Hepatic stellate cell (primary cell): ENCODE measurements at regions not wholly inside any gene's neighbourhood (a gene's known extent, or its start where the extent isn't known, plus 50 kb on each side); places are given as distances from the start of the nearest gene placed in this dataset.

ENCODE experiments used
- DNase-seq: peaks from one replicate; pipeline ENCODE4 v3.0.0; 2011; ENCODE audit warnings: low spot score

DNA sequence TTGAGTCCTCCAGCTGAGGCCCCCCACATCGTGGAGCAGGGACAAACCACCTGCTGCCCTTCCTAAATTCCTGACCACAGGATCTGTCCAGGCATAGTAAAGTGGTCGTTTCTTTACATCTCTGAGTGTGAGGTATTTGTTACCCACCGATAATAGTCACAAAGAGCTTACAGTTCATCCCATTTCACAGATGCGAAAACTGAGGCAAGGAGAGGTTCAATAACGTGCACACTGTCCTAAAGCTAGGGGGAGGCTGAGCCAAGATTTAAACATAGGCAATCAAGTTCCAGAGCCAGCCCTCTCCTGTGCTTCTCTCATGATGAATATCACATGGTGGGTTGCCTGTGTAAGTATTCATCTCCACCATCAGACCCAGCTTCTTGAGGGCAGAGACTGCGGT is 135.4 kb downstream of the CCT6B start:
- DNase-seq, result no peak

DNA sequence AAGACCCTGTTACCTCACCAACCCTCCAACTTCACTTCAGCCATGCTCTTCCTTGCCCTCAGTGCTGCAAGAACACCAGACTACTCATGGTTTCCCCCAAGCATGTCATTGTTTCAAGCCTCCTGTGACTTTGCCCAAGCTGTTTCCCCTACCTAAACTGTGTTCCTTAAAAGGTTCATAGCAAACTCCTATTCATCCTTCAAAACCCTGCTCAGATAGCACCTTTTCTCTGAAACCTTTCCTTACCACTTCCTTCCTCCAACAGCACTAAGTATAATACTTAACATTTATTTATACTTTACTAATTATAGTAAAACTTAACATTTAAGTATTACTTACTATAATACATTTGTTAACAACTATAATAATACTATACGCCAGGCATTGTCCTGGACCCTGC is 136.2 kb downstream of the CCT6B start:
- no peak for DNase-seq

DNA sequence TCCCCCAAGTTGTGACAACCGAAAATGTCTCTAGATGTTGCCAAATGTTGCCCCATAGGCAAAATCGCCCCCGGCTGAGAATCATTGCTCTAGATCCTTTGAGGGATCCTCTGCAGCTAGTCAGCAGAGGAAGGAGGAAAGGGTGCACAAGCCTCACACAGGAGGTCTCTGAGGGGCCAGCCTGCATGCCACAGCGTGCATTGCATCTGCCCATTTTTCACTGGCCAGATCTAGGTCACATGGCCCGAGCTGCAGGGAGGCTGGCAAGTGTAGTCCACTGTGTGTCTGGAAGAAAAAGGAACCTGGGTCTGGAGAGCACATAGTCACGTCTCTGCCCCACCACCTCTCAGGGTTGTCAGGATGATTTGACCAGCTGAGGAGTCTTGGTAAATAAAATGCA is 138.2 kb downstream of the CCT6B start:
- no peak for DNase-seq

DNA sequence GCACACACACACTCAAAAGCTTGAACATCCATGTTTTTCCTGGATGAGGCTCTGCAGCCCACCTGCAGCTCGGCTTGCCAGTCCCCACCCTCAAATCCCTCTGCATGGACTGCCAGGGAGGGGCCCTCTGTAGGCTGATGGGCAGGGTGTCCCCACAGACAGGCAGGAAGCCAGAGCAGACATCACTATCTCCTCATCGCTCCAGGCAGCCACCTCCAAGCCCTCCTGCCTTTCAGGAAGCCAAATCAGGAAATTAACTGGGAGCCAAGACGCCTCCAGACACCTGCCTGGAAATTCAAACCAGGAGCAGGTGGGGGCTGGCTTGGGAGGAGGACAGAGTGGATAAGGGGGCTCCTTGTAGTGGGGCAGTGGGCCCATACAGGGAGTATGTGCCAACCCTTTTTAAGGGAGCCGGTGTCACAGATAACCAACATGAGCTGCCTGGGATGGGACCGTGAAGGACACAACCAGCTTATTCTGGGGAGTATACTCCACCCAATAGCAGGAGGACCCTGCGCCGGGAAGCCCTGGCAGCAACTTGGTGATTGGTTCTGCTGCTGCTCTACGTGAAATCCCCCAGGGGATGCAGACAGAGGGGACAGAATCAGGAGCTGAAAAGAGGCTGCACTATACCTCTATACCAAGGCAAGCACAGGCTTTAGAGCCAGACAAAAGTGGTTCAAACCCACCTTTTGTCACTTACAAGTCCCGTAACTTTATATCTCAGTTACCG is 139.1 kb downstream of the CCT6B start:
- DNase-seq, result no peak

DNA sequence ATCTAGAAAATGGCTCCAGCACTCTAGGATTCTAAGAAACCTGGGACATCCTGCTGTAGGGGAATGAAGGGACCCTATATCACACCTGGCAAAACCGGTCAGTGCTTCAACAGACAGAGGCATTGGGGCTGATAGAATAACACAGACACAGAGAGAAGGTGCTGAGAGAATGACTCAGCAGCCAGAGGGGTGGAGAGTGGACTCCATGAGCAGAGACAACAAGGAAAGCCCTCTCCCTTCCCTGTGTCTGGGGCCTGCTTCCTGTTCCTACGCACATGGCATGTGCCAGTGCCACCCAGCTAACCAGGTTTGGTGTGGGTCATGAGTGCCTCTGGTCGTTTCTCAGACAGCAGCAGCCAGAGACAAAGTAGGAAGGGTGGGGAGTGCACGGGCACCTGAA is 140.3 kb downstream of the CCT6B start:
- no peak for DNase-seq

- DNase-seq, result no peak
Observed at GRCh38 chr17:34820248-34820801, 140.9 kb downstream of the CCT6B start.

DNA sequence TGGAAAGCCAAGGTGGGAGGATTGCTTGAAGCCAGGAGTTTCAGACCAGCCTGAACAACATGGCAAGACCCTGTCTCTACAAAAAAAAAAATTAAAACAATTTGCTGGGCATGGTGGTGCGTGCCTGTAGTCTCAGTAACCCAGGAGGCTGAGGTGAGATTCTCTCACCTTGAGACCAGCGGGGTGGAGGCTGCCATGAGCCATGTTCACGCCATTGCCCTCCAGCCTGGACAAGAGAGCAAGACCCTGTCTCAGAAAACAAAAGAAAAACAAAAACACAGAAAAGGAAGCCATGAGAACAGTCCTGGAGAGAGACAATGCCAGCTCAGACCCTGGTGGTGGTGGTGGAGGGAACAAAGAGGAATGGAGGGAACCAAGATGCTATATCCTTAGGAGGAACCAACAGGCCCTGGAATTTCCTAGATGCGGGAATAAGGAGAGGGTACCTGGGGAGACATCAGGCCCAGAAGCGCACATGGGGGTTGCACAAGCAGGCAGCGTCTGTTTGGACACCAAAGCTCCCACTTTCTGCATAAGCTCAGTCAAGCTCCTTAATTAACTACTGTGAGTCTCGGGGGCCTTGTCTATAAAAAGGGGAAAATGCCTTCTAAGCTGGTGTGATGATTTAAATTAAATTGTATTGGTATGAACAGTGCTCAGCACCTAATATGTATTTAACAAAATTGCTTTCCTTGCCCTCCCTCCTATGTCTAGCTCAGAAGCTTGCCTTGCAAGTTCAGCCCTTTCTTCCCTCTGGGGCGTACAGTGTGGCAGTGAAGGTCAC is 143.8 kb downstream of the CCT6B start:
- DNase-seq, result no peak

DNA sequence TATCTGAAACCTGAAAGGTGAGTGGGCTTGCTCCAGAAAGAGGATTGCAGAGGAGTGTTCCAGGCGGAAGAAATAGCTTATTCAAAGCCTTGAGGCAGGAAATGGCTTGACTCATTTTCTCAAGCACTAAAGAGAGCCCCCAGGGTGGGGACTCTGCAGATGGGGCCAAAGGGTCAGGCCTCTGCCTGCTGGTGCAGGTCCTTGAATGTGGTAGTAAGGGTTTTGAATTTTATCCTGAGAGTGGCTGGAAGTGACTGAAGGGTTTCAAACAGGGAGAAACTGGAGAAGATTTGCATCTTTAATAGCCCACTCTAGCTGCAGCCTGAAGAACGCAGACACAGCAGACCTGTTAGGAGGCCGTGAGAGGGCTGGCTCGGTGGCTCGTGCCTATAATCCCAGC is 144.4 kb downstream of the CCT6B start:
- DNase-seq, result no peak

DNA sequence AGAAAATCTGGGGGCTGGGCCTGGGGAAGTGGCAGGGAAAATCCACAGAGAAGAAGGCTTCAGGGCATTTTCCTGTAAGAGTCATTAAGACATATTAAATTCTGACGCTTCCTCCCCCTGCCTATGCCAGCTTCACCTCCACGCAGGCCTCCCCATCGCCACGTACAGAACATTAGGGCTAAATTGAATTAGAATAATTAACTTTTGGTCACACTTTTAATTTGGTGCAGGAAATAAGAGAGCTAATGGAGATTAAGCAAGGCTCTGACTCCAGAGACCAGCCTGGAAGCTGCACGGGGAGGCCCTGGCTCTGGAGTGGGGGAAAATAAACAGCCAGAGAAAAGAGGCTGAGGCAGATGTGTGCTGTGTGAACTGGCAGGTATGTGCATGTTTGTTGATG is 148.0 kb downstream of the CCT6B start:
- no peak for DNase-seq

DNA sequence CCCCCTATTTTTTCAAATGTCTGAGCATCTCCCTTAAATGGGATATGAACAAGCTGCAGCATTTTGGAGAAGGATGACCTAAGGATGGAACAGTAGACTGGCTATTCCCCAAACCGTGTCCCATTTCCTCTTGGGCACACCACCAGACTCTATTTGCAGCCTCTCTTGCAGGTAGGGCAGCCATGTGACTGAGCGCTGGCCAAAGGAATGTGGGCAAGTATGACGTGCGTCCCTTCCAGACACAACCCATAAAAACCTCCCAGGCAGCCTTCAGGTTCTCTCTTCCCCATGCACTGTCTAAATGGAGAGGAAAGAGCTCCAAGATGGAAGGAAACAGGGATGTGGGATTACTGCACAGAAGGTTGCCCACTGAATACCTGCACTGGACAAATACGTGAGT is 149.7 kb downstream of the CCT6B start:
- no peak for DNase-seq

DNA sequence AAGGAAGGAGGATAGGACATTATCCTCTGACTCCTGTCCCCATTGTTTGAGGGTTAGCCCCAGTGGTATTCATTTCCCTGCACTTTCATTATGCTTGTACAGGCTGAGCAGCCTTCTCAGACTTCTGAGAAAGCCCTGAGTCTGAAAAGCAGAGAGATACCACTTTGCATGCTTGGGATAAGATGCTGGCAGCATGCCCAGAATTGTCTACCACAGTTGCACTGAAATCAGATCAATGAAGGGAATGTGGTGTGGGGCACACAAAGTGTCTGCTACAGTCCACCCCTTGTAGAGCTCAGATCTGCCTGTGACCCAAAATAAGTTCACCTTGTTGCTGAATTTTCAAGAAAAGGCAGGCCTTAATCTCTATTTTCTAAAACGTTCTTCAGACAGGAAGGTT is 160.6 kb downstream of the CCT6B start:
- DNase-seq, result no peak

DNA sequence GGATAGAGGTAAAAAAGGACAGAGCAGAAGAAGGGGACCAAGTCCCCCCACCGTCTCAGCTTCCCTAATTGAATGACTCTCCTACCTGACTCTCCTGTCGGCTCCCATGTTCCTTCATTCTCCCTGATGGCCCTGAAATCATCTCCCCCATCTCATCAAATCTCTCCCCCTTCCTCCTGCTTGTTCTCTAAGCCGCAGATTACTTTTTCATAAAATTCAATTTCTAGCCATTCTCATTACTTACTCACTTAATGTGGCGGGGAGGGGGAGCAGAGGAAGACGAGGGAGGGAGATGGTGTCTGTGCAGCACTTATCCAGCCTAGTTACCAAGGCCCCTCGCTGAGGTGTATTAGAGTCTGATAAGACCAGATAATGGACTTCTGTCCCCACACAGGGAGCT is 161.5 kb downstream of the CCT6B start:
- DNase-seq, result no peak

GRCh38 chr17:34798581-34798980 is 162.7 kb downstream of the CCT6B start:
- DNase-seq, result no peak

DNA sequence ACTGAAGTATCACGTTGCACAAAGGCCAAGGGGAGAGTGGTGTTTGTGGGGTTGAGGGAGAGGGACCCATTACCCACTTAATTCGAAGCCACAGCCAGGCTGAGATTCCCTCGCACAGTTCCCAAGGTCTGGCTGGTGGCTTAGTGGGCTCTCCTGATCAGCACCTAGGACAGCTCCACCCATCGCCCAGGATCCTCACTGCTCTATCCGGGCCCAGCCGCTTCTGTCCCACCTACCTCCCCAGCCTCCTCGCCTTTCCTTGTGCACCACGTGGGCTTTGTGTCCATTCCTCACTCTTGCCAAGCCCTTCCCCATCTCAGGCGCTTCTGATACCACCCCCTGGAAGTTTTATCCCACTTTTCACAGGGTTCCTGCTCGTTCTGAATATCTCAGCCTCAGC is 163.5 kb downstream of the CCT6B start:
- peak; percentile 34 for DNase-seq

DNA sequence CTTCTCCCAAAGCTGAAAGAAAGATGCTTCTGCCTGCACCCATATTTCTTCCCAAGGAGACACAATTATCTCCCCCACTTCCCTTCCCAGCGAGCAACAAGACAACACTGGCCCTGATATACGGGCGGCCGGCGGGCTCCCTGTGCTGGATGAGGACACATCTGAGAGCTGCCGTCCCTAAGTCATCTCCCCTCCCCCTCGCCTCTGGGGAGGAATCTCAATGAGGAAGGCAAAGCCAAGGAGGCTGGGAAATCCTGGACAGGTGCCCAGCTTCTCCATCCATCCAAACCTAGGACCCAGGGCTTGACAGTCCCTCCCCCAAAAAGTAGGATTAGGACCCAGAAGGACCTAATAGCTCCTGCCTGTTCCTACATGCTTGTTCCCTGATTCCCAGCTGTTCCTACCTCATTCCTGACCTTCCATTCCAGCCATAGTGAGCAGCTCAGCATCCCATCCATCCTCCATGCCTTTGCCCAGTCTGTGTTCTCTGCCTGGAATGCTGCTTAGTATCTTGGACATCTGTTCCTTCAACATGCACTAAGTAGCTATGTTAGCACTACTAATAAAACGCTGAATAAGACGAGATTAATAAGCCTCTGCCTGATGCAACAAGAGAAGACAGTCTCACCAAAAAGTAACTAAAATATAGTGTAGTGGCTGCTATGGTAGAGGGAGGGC is 167.9 kb downstream of the CCT6B start:
- no peak for DNase-seq

DNA sequence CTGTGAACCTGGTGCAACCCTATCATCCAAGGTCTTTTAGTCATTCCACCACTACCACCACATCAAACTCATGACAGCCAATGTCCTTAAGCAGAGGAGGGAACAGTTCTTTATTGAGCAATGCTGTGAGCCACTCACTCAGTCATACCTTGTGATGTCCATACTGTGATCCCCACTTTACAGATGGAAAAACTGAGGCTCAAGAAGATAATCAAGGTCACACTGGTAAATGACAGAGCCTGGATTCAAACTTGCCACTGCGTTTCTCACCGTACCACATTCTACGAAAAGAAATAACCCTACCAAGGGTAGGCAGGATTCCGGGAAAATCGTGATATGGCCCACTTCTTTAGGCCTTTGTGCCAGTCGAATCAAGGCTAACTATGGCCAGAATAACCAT is 172.6 kb downstream of the CCT6B start:
- DNase-seq, result no peak

DNA sequence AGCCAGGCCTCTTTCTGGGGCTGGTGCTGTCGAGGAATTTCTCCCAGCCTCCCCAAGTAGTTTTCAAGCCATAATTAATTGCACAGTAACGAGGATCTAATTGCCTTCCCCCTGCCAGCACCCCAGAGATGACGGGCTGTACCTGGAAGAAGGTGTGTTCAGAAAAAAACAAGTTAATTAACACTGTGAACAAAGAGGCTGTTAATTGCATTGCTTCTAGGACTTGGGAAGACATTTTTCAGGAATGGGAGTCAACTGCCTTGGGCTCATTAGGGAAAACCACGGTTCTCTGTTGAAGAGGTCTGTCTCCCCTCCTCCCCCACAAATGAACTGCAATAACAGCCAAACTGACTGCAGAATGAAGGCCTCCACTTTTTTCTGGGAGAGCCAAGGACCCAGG is 176.7 kb downstream of the CCT6B start:
- no peak for DNase-seq

DNA sequence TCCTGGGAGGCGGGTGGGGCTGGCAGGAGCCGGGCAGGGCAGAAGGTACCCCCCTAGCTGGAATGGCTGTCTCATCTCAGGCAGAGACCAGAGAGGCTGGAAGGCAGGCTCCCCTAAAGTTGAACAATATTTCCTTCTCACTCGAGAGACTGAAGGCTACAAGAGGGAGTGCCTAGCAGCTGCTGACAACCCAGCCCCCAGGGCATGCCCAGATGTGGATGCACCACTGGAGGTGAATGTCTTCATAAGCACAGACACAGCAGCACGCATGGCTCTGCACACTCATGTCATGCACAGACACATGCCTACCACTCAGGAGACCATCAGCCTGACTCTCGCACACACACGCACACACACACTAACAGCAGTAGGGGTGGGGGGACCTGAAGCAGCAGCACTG is 179.0 kb downstream of the CCT6B start:
- no peak for DNase-seq

GRCh38 chr17:34781571-34782108 is 179.6 kb downstream of the CCT6B start:
- no peak for DNase-seq

GRCh38 chr17:34781071-34781470 is 180.2 kb downstream of the CCT6B start:
- no peak for DNase-seq

DNA sequence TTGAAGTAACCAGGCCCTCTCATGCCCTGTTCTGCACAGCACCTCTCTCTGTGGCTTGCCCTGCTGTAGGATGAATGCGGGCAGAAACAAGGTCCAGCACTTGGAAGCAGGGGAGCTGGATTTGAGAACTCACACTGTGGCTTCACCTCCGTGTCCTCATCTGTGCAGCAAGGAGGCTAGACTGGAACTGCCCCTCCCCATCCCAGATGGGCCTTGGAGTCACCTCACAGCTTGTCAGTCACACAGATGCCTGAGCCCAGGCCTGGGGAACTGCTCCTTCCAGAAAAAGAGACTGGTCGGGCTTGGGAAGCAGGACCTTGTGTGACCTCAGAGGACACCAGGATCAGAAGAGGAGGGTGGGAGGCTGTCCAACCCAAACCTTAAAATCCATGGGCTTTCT is 180.8 kb downstream of the CCT6B start:
- no peak for DNase-seq
